HS-5 (cell line): ENCODE measurements at regions not wholly inside any gene's neighbourhood (a gene's known extent, or its start where the extent isn't known, plus 50 kb on each side); places are given as distances from the start of the nearest gene placed in this dataset.
"Not testable (repeated sequence)": the region's sequence is repeated elsewhere in the genome, so short reads cannot be mapped to it uniquely, and the experiment has no call there.

Source experiments
- DNase-seq: peaks from one replicate; pipeline ENCODE4 v3.0.0-alpha.2; 2012; ENCODE audit warnings: low read depth

DNA sequence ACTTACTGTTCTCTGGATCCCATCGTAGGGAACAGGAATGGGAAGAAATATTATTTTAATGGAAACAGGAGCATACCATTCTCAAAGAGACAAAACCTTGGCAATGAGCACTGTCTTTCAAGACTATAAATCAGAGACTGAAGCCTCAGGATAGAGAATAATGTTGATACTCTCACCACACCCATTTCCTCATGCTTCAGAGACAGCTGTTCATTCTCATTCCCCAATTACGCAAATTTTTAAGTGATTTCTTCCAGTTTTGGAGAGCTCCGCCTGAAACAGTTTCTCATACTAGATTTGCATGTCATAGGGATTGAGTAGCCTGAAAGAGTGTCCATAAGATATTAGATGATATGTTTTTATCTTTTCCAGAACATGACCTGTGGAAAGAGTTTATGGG is 290.5 kb upstream of the RASA1 start:
- no peak for DNase-seq

DNA sequence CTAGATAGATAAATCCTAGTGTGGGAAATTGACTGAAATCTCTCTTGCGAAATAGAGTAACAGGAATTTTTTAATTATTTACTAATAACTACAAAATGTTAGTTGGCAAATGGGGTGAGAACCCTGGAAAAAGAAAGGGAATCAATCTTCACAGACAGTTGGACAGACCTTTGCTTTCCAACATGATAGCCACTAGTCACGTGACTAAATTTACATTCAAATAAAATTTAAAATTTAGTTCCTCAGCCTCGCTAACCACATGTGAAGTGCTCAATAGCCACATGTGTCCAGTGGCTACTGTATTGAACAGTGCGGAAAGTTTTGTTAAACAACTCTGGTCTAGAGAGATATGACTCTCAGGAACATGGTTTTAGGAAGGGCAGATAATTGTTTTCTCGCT is 289.9 kb upstream of the RASA1 start:
- no peak for DNase-seq

DNA sequence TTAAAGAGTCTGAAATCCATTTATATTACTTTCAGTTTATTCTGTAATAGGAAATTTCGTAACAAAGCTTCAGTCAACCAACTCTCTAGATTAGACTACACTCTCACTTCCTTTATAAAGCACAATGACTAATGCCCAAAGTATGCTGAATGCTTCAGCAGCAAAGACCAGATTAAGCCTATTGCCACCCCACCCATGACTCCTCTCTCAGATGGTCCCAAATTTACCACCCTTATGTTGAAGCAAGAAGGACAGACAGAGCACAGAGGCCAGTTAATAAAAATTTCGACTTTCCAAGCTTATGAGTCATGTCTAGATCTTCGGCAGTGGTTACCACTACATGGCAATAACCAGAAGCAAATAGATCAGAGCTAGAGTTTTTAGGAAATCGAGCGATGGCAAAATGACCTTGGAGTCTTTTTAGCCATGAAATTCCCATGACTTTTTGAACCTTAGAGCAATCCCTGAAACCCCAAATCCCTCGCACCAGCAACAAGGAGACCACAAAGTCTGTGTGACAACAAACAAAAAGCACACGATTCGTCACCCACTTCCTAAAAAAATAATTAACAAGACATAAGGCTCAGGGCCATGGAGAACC is 287.8 kb upstream of the RASA1 start:
- peak; percentile 90 for DNase-seq

DNA sequence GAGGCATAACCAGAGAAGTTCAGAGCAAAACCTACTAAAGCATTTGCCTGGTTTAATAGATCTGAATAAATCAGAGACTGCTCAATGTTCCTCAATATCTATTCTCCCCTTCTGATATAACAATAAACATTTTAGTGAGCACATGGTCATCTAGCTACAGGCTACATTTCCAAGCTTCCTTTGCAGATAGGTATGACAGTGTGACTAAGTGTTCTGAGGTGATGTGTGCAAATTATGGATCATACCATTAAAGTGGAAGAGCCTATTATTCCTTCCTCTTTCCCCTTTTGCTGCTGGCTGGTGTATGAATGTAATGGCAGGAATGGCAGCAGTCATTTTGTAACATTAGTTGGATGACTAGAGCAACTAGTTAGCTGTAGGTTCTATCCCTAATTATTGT is 285.8 kb upstream of the RASA1 start:
- no peak for DNase-seq

DNA sequence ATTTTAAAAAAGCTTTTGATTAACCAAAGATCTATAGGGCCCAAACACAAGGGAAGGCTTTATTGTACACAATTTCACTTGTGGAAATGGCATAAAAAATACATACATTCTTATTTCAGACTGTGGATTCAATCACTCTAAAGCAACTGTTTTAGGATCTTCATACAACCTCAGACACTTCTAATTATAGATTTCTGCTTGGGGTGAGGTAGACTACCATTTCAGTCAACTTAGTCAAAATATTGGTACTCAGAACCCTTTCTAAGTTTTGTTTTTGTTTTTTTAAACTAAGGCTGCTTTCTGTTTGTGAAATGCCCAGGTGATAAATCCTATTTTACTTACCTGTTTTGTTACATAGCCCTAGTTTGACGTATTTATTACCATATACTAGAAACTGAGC is 284.5 kb upstream of the RASA1 start:
- DNase-seq, result no peak

DNA sequence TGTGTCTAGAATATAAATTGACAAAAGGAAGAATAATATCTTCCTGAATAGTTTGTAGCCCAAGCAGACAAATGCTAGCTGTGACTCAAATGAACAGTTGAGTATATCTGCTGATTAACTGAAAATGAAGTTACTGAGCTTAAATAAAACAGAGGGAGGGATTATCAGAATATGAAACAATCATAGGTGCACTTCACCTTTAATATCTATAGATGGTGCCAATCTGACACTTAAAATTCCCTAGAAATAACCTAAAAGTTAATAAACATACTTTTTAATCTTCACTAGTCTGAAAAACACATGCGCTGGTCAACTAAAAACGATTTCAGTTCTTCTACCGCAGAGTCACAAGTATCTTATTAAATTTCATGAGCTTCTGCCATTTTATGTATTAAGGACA is 280.8 kb upstream of the RASA1 start:
- DNase-seq, result no peak

DNA sequence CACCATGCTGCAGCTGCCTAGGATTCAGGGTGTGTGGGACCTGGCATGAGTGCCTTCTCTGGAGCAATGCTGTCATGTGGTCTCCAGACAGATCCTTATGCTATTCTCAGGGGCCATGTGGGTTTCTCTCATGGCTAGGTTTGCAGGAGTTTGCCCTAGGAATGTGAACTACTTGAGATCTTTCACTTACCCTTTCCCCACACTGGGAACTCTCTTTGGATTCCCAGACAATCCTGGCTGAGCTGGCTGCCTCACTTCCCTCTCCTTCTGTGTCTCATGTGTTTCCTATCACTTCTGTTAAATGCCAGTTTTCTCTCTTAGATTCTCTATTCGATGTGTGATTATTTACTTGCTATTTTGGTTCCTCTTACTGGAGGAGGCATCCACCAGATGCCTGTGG is 270.2 kb upstream of the RASA1 start:
- no peak for DNase-seq

DNA sequence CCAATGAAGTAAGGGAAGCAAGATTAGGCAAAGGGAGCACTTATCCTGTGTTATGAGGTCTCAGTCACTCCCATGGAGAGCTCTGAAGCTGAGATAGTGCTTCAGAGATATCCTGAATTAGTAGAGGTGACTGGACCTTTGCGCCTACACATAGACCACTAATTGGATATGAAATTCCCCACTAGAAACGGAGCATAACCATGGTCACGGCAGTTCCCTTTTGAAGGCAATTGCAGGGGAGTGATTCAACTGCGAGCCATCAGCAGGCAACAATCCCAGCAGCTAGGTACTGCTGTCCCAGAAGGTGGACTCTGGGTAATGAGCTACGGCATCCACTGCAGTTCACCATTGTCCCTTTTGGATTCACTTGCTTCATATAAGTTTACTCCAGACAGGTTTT is 267.7 kb upstream of the RASA1 start:
- no peak for DNase-seq

DNA sequence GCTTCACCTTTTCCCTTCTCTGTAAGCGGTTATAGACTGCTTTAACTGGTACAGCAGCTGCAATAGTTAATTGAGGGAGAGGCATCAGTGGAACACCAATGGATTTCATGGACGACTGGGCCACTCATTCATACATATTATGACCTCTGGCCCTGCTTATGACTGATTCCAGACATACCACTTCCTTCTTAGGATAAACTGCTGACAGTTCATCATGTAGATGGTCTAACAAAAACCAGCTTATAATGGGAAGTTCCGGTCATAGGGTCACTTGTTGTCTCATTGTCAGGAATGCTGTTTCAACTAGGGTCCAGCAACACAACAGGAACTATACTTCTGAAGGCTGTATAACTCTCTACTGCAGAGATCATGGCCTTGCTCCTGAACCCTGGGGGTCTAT is 265.2 kb upstream of the RASA1 start:
- DNase-seq, result no peak

DNA sequence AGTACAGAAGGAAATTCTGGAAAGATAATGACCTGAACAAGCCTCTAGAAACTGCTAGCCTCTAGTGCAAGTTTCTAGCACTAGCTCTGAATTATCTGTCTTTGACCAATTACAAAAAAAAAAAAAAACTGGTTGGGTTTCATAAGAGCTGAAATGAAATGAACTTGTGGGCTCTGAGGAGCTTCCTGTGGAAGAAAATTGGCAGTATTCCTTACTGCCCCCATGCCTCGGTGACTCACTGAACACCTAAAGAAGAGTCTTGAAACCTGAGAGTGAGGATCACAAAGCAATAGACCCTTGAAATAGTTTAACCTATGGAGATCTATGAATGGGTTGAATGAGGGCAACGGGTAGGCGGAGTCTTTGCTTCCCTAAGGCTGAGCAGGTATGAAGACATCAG is 263.6 kb upstream of the RASA1 start:
- DNase-seq, result no peak

DNA sequence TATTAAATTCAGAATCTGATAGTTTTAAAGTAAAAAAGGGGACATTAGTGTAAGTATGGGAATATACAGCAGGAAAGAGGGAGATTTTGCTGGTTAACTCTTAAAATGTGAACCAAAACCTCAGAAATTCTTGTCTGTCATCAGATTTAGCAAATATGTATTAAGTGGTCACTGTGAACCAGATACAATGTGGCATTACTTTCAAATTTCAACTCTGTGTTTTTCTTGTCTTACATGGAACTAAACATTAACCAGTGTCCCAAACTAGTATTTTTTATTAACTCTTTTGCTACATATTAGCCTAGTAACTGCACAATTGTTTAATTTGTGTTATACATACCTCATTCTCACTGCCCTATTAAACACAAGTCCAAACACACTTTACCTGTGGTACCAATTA is 259.9 kb upstream of the RASA1 start:
- no peak for DNase-seq

DNA sequence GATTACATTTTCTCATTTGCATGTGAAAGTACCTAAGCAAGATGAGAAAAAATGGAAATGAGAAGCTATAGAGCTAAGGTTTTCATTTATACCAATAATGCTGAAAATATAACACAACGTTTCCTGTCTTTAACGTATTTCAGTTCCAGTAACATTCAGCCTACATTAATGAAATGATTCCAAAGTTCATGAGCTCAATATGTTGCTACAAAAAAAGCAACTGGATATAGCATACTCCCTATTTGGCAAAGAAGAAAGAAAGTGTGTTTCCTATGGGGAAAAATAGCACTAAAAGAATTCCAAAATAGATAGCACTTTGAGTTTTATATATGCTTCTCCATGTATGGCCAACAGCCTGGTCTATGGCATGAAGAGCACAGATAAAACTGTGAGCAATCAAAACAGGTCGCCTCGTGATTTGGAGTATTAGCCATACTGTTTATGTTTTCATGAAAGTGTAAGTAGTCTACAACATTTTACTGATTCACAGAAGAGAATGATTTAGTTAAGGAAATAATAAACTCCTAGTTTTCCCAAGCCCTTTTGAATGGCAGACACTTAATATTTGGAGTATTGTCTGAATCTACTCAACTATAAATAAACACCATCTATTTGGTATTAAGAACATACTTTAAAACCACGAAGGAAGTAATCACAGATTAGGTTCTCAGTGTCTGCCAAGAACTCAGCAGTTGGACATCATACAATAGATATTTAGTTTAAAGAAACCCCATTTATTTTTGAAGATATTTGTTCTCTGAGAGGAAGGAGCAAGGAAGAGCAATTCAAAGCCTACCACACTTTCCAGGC is 258.7 kb upstream of the RASA1 start:
- DNase-seq, result no peak

DNA sequence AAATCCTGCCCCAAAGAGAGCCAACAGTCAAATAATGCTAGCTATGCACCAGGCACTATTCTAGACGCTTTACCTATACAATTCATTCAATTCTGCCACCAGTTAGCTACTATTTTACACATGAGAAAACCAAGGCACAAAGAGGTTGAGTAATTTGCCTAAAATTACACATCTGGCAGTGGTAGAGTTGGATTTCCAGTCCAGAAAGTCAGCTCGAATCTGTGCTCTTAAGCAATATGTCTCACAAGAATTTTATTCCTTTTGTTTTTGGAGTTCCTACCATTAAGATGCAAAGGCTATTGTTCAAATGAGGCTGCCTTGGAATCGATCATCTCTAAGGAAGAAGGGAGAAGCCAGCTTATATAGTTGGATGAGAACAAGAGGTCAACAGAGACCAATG is 256.9 kb upstream of the RASA1 start:
- DNase-seq, result no peak

DNA sequence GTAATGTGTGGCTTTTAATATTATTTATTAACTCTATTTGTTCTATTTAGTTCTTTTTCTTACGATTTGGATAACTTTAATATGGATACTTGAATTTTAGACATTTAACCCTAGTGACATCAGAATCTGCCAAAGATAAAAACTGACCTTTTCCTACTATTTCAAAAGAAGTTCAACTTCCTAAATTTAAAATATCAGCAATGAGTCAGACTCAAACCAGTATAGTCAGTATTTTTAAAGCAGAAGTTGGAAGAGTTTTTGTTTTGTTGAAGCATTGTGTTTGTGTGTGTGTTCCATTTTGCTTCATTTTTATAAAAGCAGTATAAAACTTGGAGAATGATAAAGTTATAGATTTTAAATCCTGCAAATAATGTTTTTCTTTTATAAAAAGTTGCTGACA is 251.8 kb upstream of the RASA1 start:
- no peak for DNase-seq

DNA sequence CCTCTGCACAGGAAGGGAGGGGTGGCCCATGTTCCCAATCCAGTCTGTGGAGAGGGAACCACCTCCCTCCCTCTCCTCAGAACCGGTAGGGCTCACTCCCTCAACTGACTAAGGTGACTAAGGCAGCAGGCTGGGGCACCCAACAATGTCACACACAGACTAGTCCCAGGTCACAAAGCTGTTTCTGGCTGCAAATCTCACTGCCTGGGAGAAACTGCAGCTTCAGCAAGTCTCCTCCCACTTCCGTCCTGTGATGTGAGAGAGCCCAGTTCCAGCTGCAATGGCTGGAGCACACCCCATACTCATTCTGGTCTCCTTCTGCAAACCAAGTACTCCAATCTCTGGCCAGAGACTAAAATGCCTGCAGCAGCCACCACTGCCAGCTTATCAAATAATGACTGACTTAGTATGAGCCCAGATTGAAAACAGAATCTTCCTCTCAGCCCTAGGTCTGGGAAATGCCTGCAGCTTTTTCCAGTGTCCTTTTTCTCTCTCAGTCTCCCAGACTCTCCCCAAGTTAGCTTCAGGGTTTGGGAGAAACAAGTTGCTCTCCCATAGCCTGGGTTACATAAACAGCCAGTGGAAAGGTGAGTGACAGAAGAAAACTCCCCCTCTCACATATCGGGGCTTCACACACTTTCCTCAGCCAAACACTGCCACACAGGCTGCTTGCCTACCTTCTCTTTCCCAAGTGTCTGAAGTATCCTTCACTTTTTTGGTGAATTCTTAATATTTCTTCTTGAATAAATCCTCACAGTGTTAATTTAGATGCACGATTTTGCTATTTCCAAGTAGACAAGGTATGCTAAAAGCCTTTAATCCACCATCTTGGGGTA is 247.4 kb upstream of the RASA1 start:
- no peak for DNase-seq

DNA sequence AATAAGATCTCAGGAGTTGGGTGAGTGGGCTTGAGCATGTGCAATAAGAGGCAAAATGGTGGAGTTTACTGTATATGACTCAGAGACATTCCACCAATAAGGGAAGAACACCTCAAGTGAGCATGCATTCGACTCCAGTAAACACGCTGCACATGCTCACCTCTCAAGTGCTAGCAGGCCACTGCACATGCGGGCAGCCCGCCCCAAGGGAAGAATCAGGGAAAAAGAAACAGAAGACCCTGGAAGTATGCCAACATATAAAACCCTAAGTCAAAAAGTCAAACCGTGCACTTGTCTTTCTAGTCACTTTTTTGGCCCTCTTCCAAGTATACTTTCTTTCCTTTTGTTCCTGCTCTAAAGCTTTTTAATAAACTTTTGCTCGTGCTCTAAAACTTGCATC is 245.3 kb upstream of the RASA1 start:
- no peak for DNase-seq

DNA sequence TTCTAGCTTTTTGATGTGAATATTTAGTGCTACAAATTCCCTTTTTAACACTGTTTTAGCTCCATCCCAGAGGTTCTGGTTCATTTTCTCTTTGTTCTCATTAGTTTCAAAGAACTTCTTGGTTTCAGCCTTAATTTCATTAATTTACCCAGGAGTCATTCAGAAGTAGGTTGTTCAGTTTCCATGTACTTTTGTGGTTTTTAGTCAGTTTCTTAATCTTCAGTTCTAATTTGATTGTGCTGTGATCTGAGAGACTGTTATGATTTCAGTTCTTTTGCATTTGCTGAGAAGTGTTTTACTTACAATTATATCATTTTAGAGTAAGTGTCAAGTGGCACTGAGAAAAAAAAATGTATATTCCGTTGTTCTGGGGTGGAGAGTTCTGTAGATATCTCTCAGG is 240.1 kb upstream of the RASA1 start:
- DNase-seq, result no peak

DNA sequence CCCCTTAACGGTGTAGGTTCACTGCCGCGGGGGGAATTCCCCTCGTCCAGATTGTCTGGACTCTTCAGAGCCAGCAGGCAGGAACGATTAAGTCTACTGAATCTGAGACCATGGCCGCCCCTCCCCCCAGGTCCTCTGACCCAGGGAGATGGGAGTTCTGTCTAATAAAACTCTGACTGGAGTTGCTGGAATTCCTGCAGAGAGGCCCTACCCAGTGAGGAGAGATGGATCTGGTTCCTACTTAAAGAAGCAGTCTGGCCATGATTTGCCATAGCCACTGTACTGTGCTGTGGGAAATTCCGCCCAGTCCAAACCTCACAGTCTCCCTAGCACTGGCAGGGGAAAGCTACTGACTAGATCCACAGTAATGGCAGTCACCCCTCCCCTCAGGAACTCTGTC is 237.7 kb upstream of the RASA1 start:
- DNase-seq, result no peak

DNA sequence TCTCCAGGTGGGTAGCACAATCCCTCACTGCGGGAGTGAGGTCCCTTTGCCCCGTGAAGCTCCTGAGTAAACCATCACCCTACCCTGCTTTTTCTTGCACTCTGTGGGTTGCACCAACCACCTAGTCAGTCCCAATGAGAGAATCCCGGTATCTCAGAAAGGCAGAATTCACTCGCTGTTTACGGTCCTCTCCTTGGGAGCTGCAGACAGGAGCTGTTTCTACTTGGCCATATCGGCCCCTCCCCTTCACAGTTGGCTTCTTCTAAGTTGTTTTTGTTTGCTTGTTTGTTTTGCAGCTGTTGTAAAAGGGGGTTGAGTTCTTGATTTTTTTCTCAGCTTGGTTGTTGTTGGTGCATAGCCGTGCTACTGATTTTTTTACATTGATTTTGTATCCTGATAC is 237.0 kb upstream of the RASA1 start:
- DNase-seq, result no peak

DNA sequence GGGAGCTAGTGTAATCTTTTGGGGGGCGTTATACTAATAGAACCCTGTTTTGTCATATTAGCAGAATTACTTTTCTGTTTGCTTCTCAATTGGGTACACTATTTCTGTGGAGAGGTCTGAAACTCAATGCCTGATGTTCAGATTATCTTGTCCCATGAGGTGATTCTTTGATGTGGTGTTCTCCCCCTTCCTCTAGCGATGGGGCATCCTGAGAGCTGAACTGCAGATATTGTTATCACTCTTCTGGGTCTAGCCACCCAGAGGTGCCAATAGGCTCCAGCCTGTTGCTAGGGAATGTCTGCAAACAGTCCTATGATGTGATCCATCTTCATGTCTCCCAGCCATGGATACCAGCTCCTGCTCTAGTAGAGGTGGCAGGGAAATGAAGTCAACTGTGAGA is 233.1 kb upstream of the RASA1 start:
- DNase-seq, result no peak

DNA sequence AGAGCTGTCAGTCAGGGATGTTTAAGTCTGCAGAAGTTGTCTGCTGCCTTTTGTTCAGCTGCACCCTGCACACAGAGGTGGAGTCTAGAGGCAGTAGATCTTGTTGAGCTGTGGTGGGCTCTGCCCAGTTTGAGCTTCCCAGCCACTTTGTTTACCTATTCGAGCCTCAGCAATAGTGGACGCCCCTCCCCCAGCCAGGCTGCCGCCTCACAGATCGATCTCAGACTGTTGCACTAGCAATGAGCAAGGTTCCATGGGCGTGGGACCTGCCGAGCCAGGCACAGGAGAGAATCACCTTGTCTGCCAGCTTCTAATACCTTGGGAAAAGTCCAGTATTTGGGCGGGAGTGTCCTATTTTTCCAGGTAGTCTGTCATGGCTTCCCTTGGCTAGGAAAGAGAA is 225.1 kb upstream of the RASA1 start:
- no peak for DNase-seq

DNA sequence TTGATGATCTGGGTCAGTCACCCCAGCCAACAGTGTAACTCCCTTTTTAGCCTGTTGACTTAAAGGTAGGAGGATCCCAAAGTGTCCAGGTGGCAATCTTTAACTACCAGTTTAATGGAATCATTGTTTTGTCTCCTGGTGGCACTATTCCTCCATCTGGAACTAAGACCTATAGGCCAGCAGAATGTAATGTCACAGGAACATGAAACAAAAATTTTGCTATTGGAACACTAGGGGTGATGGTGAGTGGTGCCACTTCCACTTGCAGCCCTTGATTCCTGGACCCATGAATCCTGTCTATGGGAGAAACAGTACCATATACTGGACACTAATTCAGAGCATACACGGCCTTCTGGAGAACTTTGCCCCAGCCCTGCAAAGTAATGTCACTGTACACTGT is 219.5 kb upstream of the RASA1 start:
- DNase-seq, result no peak

DNA sequence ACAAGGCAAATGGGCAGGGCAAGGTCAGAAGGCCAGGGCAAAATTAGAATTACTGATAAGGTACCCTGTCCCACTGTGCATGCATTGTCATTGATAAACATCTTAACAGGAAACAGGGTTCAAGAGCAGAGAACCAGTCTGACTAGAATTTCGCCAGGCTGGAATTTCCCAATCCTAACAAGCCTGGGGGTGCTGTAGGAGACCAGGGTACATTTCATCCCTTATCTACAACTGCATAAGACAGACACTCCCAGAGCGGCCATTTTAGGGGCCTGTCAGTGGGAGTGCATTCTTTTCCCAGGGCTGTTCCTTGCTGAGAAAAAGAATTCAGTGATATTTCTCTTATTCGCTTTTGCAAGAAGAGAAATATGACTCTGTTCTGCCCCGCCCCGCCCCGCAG is 218.7 kb upstream of the RASA1 start:
- not testable (repeated sequence) for DNase-seq
